ENCODE measurements at regions not wholly inside any gene's neighbourhood (a gene's known extent, or its start where the extent isn't known, plus 50 kb on each side); places are given as distances from the start of the nearest gene placed in this dataset.

DNA sequence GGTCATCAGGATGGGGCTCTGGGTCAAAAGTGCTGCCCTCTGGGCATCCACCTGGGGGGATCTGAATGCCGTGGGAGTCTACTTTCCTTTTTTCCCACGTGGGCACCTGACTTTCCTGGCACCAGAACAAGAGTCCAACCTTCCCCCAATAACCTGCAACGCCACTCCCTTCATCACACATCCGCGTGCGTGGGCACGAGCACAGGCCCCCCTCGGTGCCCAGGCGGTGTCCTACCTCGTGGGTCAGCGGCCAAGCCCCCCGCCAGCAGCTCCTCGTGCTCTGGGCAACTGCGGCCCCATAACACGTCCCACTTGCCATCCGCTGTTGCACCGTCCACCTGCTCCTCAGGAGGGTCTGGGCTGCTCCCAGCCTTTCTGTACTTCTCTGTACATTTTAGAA is 87.0 kb downstream of the YTHDF1 start:
- no peak for DNase-seq (ENCODE audit: extremely low read depth in 1 of 2, low read depth in 1 of 2)

DNA sequence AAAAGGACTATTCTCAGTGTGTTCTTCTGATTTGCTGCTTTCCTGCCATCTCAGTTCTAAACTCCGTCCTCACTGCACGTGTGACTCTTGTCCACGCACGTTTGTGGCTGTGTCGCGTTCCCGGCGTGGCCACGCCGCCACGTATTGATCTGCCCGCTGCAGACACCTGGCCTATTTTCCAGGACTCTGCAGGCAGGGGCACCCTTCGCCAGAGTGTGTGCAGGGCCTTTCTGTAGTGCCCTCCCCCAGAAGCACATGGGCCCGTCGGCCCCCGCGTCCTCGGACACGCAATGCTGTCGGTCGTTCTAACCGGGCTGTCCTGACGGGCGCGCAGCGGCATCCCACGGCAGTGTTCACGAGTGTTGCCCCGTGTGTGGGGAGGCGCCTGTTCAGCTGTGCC is 87.6 kb downstream of the YTHDF1 start:
- no peak for DNase-seq (ENCODE audit: extremely low read depth in 1 of 2, low read depth in 1 of 2)

DNA sequence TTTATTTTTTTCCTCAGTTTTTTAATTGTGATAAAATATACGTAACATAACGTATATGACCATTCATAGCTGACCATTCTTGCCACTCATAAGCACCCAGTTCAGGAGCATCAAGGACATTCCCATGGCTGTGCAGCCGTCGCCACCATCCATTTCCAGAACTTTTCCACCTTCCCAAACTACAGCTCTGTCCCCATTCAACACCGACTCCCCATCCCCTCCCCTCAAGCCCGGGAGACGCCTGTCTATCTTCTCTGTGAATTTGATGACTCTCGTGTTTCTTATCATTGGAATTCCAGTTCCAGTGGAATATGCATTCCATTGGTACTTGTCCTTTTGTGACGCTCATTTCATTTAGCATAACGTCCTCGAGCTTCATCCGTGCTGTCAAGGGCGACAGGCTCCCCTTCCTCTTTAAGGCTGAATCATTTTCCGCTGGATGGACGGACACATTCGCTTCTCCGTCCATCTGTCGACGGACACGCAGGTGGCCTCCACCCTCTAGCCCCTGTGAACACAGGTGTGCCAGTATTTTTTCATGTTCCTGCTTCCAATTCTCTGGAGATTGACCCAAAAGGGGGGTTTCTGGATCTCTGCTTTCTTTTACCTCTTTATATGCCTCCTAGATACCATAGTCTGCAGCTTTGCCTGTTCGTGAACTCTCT is 88.1 kb downstream of the YTHDF1 start:
- no peak for DNase-seq (ENCODE audit: extremely low read depth in 1 of 2, low read depth in 1 of 2)

DNA sequence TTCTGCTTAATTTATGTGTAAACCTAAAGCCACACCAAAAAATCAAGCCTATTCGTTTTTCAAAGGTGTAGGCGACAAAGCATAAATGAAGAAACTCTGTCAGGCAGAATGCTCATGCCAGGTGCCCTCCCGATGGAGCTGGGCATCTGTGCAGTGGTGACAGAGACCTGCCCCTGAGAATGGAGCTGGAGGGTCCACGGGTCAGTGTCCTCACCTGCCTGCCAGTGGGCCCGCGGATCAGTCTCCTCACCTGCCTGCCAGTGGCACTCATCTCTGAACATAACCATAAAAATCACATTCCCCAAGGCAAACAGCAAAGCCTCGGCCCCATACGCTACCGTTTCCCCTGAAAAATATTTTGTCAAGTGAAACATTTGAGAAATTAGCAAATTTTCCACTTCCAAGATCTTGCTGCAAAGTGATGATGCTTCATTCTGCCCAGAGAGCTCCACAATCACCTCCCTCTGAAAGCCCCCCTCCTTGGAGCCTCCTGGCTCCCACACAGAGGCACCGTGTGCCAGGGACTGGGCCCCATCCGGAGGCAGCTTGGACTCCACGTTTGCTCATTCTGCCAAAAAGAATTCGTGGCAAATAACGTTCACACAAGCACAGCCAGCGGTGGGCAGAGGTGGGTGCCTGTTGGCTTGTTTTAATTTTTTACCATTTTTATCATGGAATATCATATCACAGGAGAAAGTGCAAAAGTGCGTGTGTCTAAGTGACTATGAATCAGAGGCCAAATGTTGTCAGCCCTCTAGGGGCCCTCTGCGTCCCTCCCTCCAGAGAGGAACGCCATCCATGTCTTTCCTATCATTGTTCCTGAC is 88.8 kb downstream of the YTHDF1 start:
- no peak for DNase-seq (ENCODE audit: extremely low read depth in 1 of 2, low read depth in 1 of 2)

DNA sequence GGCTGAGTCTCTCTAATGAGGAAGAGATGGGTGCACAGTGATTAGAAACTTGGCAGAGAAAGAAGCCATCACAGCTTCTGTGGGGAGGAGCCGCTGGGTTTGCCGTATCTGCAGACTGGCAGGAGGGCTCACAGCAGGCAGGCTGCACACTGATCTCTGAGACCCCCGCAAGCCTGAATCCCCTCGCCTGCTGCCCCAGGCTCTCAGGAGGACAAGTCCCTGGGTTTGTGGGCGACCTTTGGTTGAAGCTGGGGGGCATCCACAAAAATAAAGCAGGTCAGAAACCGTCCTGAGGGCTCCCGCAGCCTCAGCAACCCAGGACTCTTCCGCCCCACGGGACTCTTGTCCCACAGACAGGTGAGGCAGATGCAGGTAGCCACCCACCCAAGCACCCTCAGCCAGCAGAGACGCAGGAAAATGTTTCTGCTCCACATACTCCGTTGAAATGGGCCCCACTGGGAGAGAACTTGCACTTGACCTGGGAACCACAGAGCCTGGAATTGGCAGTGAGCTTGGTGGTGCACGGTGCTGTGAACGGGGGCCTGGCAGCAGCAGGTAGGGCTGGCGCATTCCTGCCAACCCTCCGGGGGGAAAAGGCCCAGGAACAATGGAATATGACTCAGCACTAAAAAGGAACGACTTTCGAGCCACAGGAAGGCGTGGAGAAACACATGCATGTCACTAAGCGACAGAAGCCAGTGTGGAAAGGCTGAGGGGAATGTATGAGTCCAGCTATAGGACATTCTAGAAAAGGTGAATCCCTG is 89.9 kb downstream of the YTHDF1 start:
- DNase-seq (ENCODE audit: extremely low read depth in 1 of 2, low read depth in 1 of 2), result no peak

DNA sequence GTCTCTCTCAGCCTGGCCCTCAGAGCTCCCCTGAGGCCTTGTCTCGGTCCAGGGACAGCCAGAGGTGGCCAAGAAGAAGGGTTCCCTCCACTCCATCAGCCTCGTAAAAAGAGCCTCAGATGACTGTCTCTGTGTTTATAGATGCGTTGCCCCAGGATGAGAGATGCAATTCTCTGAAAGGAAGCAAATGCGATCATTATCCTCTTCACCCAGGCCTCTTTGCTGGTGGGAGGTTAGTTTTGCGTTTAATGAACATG is 90.4 kb downstream of the YTHDF1 start:
- no peak for DNase-seq (ENCODE audit: extremely low read depth in 1 of 2, low read depth in 1 of 2)

DNA sequence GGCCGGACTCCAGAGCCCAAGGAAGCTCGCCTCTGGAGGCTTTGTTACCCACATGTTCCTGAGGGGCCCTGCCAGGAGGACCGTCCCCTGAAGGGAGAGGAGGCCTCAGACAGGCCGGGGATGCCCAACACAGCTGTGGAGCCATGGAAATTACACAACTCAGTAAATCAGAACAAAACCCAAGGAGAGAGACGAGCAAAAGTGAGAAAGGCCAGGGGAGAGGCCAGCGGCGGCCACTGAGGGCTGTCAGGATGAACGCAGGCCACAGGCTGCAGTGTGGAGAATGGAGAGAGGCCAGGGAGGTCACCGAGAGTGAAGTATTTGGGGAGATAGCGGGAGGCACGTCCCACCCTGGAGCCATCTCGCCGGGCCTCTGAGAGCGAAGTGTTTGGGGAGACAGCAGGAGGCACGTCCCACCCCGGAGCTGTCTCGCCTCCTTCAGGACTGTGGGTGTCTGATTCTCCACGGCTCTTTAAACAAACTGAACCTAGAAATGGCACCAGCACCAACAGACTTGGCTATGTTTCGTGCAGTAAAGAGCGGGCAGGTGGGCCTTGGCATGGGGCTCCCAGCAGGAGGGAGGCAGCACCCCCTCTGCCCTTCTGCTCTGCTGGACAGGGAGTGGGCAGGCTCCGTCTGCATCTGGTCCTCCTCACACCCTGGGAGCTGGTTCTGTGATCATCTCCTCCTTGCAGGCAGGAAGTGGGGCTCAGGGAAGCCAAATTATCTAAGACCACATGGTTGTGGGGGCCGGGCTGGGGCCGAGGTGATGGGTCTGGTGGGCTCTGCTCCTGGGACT is 91.0 kb downstream of the YTHDF1 start:
- DNase-seq (ENCODE audit: extremely low read depth in 1 of 2, low read depth in 1 of 2), result no peak

DNA sequence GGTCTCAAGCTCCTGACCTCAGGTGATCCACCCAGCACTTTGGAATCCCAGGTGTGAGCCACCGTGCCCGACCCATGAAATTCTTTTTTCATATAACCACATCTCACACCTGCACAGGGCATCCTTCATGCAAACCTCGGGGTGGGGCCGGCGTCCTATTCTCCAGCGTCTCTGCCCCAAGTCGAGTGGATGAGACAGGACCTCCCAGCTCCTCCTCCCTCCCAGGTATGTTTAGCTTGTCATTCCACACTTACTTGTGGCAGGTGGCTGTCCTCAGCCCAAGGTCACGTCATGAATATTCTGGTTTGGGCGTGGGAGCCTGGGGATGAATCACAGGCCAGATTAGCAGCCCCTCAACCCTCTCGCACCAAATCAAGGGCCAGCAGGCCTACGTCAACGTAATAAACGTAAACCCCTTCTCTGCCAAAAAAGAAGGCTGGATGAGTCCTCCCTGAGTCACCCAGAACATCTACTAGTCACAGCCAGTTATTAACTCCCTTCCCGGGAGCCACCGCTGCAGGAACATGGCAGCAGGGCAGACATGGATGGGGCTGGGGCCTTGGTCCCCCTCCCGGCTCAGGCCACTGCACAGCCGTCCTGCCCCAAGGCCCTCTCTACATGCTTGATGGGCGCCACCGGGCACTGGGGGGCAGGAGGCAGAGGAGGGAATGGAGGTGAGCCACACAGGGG is 91.7 kb downstream of the YTHDF1 start:
- DNase-seq (ENCODE audit: extremely low read depth in 1 of 2, low read depth in 1 of 2), result no peak

DNA sequence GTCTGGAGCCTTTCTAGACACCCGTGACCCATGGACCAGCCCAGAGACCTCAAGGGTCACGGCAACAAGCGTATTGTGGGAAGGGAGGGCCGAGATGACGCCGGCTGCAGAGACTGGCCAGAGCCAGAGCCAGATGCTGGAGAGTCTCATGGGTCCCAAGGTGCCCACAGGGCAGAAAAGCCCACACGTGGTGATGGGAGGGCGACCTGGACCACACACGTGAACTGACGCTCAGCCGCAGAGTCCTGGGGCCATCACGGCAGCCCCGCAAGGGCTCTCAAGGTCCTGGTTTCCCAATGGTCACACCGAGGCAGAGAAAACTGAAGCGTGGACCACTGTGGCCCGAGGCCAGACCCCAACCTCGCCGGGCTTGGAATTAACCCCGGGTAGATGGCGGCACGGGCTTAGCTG is 92.6 kb downstream of the YTHDF1 start:
- no peak for DNase-seq (ENCODE audit: extremely low read depth in 1 of 2, low read depth in 1 of 2)

DNA sequence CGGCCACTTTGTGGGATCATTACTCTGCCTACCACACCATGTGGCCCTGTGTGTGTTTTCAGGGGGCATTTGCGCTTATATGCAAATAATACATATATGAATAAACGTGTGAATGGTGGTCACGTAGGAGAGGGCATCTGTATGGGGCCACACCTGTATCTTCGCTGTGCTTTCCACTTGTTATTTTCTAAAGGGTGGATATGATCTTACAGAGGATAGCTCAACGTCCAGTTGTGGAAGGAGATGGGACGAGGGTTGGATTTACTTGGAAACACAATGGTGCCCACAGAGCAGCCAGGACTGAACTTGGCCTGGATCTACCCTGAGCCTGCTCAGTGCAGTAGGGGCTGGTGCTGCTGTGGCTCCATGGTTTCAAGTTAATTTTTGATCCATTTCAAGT is 93.3 kb downstream of the YTHDF1 start:
- no peak for DNase-seq (ENCODE audit: extremely low read depth in 1 of 2, low read depth in 1 of 2)

DNA sequence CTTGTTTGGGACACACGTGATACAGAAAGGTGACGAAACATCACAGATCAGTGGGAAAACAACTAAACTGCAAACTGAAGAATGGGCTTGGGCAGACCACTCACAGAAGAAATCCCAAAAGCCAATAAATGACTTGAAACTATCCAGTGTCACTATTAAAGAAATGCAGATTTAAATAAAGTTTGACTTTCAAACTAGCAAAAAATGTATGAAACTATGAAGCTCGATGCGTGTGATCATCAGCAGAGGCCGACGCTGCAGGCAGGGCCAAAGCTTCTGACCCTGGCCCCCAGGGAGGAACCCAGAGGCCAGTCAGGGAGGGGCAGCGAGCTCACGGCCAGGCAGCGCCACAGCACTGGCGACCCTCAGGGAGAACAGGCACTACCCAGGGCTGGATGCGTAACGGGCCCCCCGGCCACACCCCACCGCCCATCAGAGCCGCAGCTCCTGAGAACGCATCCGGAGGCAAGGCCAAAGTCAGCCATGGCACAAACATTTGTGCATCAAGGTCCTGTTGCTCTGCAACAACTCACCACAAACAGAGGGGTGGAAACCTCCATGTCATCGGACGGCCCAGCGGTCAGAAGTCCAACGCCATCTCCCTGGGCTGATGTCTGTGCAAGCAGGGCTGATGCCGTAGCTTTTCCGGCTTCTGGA is 94.1 kb downstream of the YTHDF1 start:
- DNase-seq (ENCODE audit: extremely low read depth in 1 of 2, low read depth in 1 of 2), result no peak

DNA sequence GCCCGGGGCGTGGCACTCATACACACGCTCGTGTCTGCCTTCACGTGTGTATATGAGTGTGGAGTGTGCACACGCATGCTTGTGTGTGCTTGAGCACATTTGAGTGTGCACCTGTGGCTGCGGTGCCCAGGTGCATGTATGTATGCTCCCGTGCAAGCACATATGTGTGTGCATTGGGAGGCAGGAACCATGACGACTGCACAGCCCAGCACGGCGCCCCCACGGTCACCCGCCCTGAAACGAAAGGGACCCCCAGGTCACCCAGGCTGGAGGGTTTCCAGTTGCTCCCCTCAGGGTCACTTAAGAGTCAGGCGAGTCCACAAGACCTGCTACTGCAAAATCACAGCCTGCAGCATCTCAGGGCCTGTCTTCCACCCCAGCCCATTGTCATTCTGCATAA is 94.7 kb downstream of the YTHDF1 start:
- no peak for DNase-seq (ENCODE audit: extremely low read depth in 1 of 2, low read depth in 1 of 2)

DNA sequence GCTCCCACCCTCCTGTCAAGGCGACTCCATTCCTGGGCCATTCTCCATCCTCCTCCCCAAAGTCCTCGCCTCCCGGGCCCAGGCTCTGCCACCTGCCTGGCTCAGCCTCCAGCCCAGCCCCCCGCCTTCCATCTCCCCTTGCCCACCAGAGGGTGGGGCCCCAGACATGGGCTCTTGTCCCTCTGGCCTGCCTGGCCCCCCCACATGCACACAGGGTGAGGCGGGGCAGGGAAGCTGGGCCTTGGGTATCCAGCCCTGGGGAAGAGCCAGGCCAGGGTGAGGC is 95.2 kb downstream of the YTHDF1 start:
- no peak for DNase-seq (ENCODE audit: extremely low read depth in 1 of 2, low read depth in 1 of 2)

DNA sequence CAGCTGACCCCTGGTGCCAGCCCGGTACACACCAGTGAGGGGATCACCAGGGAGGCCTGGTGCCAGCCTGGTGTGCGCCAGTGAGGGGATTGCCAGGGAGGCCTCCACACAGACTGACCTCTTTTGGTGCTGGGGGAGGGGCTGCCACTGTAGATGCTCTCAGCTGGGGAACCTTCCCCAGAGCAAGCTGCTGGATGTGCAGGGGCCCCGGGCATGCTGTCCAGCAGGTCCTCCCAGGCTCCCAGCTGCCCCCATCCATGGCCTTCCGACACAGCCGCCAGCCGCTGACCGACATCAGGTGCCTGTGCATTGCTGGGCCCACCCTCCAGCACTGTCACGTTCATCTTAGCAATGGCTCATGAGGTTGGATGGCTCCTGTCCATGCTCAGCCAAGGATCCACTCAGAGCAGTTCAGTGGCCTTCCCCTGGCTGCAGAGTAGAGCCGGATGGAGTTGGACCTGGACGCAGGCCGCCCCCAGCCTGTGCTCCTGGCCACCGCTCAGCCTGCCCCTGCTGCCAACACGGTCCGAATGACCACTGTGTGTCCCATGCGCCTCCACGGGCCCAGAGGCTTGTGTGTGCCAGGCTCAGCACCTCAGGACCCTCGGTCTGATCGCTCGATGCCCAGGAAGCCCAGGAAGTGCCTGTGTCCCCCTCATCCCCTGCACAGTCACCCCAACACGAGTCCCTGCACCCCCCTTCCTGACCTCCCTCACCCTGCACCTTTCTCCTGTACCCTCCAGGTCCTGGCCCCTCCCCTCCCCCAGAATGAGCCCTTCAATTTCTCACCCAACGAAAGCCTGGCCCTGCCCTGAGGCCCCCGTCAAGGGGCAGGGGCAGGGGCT is 95.7 kb downstream of the YTHDF1 start:
- DNase-seq (ENCODE audit: extremely low read depth in 1 of 2, low read depth in 1 of 2), result no peak

DNA sequence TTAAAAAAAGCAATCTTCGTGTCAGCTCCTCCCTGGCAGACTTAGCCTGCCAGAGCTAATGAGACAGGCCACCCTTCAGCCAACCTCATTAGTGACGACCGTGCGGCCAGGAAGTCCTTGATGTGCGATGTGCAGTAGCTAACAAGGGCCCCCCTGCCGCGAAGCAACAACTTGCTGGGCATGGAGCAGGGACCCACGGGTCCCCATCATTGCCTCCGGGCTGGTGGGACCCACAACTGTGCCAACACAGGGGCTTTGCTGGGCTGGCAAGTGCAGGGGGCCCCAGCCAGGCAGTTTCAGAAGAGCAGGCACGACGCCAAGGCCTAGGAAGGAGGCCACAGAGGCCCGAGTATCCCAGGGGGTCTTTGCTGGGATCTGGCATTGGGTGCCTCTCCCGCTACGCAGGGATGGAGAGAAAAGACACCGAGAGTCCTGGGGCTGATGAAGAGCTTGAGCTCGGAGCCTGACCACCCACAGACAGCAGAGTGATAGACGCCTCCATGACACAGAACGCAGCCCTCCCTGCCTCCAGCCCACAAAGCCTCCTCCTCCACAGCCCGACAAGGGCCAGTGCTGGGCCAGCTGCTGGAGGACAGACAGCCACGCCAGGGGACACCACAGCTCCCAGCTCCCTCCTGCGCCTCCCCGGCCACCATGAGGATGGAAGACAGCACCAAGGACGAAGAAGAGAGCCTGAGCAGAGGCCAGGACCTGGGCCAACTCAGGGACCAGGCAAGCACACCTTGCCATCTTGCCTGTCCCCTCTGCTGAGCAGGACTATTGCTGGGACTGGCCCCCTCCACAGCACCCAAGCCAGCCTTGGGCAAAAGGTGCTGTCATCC is 96.6 kb downstream of the YTHDF1 start:
- DNase-seq (ENCODE audit: extremely low read depth in 1 of 2, low read depth in 1 of 2), result no peak

DNA sequence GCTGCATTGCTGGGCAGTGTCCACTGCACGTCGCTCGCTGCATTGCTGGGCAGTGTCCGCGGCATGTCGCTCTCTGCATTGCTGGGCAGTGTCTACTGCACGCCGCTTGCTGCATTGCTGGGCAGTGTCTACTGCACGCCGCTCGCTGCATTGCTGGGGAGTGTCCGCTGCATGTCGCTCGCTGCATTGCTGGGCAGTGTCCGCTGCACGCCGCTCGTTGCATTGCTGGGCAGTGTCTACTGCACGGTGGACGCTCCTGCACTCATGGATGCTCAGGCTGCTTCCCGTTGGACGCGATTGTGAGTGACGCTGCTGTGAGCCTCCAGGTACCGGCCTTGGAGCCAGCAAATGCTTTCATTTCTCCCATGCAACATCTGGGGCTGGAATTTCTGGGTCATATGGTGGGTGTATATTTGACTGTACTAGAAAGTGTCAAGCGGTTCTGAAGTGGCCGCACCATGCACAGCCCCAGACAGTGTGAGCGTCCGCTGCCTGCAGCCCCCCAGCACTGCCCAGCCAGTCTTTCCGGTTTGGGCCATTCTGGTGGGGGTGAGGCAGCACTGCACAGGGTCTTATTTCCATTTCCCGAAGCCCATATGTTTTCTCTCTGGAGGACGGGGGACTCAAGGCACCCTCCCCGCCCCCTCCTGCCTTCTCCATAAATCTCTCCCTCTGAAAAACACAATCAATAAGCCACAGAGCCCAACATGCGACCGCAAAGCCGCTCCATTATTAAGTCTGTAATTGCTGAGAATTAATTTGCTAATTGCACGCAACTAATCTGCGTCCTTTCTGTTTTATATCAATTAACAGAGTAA is 97.4 kb downstream of the YTHDF1 start:
- DNase-seq (ENCODE audit: extremely low read depth in 1 of 2, low read depth in 1 of 2), result no peak

DNA sequence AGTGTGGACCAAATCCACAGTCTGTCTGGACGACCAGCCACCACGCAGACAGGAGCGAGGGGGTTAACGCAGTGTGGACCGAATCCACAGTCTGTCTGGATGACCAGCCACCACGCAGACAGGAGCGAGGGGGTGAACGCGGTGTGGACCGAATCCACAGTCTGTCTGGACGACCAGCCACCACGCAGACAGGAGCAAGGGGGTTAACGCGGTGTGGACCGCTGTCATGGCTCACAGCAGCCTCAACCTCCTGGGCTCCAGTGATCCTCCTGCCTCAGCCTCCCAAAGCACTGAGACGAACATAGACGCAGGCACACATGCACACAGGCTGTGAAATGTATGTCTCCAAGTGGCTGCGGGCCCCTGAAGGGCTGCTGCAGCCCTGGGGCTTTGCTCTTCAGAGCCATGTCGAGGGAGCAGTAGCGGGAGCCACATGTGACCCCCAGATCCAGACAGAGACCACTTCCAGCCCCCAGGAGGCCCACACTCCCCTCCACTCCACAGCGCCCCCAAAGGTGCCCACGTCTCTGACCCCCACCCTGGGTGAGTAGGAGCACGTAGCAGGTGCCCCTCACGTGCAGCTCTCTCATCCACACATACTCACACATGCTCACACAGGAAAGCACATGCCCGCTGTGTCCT is 98.1 kb downstream of the YTHDF1 start:
- no peak for DNase-seq (ENCODE audit: extremely low read depth in 1 of 2, low read depth in 1 of 2)
